Activated CD8-positive, alpha-beta T cell treated with anti-CD3 and anti-CD28 coated beads, Interleukin-2, amount 10 ng/mL, durations not matched to agents 7 days and 5 days (primary cell): ENCODE measurements at regions not wholly inside any gene's neighbourhood (a gene's known extent, or its start where the extent isn't known, plus 50 kb on each side); places are given as distances from the start of the nearest gene placed in this dataset.

Experiments used
- ATAC-seq: fragments of 150-1000 bp; cut with Tn5 transposase; one replicate; pipeline ENCODE4 v1.10.0; 2021; ENCODE audit warnings: moderate library complexity
- CTCF ChIA-PET: fragments of 350-600 bp; sonication (Branson Sonifier 250); formaldehyde crosslinking; loops from one replicate; lab custom pipeline; 2021; ENCODE audit warnings: antibody characterized with exemption; lab: Charles Lee
- POLR2A ChIA-PET: fragments of 350-600 bp; sonication (Branson Sonifier 250); formaldehyde crosslinking; loops from one replicate; lab custom pipeline; 2021; ENCODE audit warnings: antibody characterized with exemption; lab: Charles Lee
- DNase-seq: peaks from one replicate; pipeline ENCODE4 v3.0.0-alpha.2; 2020
- H3K27ac Mint-ChIP-seq: one replicate; pipeline ENCODE4 v1.8.0; 2021; ENCODE audit warnings: mild to moderate bottlenecking, mixed read lengths
- H3K27me3 Mint-ChIP-seq: one replicate; pipeline ENCODE4 v1.8.0; 2021; ENCODE audit warnings: low read depth, mixed read lengths
- H3K36me3 Mint-ChIP-seq: one replicate; pipeline ENCODE4 v1.8.0; 2021; ENCODE audit warnings: low read depth, mixed read lengths
- H3K4me1 Mint-ChIP-seq: one replicate; pipeline ENCODE4 v1.8.0; 2021; ENCODE audit warnings: low read depth, mixed read lengths
- H3K4me3 Mint-ChIP-seq: one replicate; pipeline ENCODE4 v1.8.0; 2021; ENCODE audit warnings: mild to moderate bottlenecking, mixed read lengths
- H3K9me3 Mint-ChIP-seq: one replicate; pipeline ENCODE4 v1.8.0; 2022; ENCODE audit warnings: mixed read lengths; ENCODE audit not compliant: insufficient read depth

GRCh38 chr15:57767481-57767880 is 61.0 kb downstream of the POLR2M start:
- ATAC-seq = no peak
- peaks cover 16% of the 10 kb centered on the region for H3K4me1 Mint-ChIP-seq
- POLR2A ChIA-PET = interaction anchor here (1.1 kb wide), 1 partner anchor 10 kb away, joined by 3 read pairs; no protein-coding TSS in a partner anchor
- H3K4me3 Mint-ChIP-seq = no peak overlapping the region
- DNase-seq = no peak
- CTCF ChIA-PET = interaction anchor here (0.6 to 4.4 kb wide), 2 partner anchors 93 to 112 kb away, joined by 3 to 26 read pairs; no protein-coding TSS in a partner anchor
- no peaks in the 10 kb centered on the region for H3K36me3 Mint-ChIP-seq
- H3K27me3 Mint-ChIP-seq = peaks cover 10% of the 10 kb centered on the region
- H3K9me3 Mint-ChIP-seq = no peaks in the 10 kb centered on the region
- H3K27ac Mint-ChIP-seq = no peak overlapping the region

GRCh38 chr15:57769266-57769665 is 62.8 kb downstream of the POLR2M start:
- no peak for DNase-seq
- Mint-ChIP-seq H3K27me3 (peaks cover 4% of the 10 kb centered on the region), H3K4me3 (no peak overlapping the region), H3K9me3 (no peaks in the 10 kb centered on the region), H3K4me1 (peaks cover 20% of the 10 kb centered on the region), H3K36me3 (no peaks in the 10 kb centered on the region), H3K27ac (no peak overlapping the region)
- no peak for ATAC-seq
- CTCF ChIA-PET = interaction anchor here (0.8 to 4.4 kb wide), 4 partner anchors 11 to 91 kb away, joined by 3 to 26 read pairs (median 4); no protein-coding TSS in a partner anchor
- POLR2A ChIA-PET = no interaction called here

GRCh38 chr15:57770495-57770894 is 64.0 kb downstream of the POLR2M start:
- Mint-ChIP-seq H3K27ac (no peak overlapping the region), H3K27me3 (peaks cover 6% of the 10 kb centered on the region), H3K4me1 (peaks cover 20% of the 10 kb centered on the region), H3K36me3 (no peaks in the 10 kb centered on the region), H3K4me3 (no peak overlapping the region), H3K9me3 (no peaks in the 10 kb centered on the region)
- ATAC-seq (no peak), DNase-seq (no peak)
- ChIA-PET POLR2A (no interaction called here), CTCF (interaction anchor here (1.0 to 4.4 kb wide), 2 partner anchors 19 to 90 kb away, joined by 3 to 26 read pairs; no protein-coding TSS in a partner anchor)

- Mint-ChIP-seq H3K9me3 (no peaks in the 10 kb centered on the region), H3K36me3 (no peaks in the 10 kb centered on the region), H3K27me3 (peaks cover 2% of the 10 kb centered on the region), H3K27ac (no peak overlapping the region), H3K4me1 (peaks cover 24% of the 10 kb centered on the region), H3K4me3 (no peak overlapping the region)
- ChIA-PET POLR2A (no interaction called here), CTCF (interaction anchor here (1.5 kb wide), 1 partner anchor 39 kb away, joined by 5 read pairs; no protein-coding TSS in a partner anchor)
- no peak for ATAC-seq
- no peak for DNase-seq
Measured at GRCh38 chr15:57772223-57772957, 65.9 kb downstream of the POLR2M start.

GRCh38 chr15:57773051-57773450 is 66.5 kb downstream of the POLR2M start:
- H3K27me3 Mint-ChIP-seq = peaks cover 2% of the 10 kb centered on the region

GRCh38 chr15:57777003-57777402 is 70.5 kb downstream of the POLR2M start:
- H3K4me1 Mint-ChIP-seq = peaks cover 23% of the 10 kb centered on the region
- DNase-seq (no peak), ATAC-seq (no peak)
- CTCF ChIA-PET = interaction anchor here (1.8 to 2.9 kb wide), 3 partner anchors 15 to 84 kb away, joined by 4 to 18 read pairs (median 10); no protein-coding TSS in a partner anchor
- H3K36me3 Mint-ChIP-seq = no peaks in the 10 kb centered on the region
- H3K27me3 Mint-ChIP-seq = peaks cover 2% of the 10 kb centered on the region
- H3K9me3 Mint-ChIP-seq = no peaks in the 10 kb centered on the region
- POLR2A ChIA-PET = interaction anchor here (0.7 kb wide), 1 partner anchor 9 kb away, joined by 3 read pairs; no protein-coding TSS in a partner anchor
- no peak overlapping the region for H3K4me3 Mint-ChIP-seq
- H3K27ac Mint-ChIP-seq = peak overlapping the region; percentile 35

More at GRCh38 chr15:57773051-57773450, 66.5 kb downstream of the POLR2M start:
- Mint-ChIP-seq H3K4me3 (no peak overlapping the region), H3K4me1 (peaks cover 20% of the 10 kb centered on the region), H3K27ac (no peak overlapping the region), H3K9me3 (no peaks in the 10 kb centered on the region), H3K36me3 (no peaks in the 10 kb centered on the region)
- CTCF ChIA-PET = interaction anchor here (1.5 kb wide), 1 partner anchor 40 kb away, joined by 5 read pairs; no protein-coding TSS in a partner anchor
- POLR2A ChIA-PET = no interaction called here
- DNase-seq (no peak), ATAC-seq (no peak)

GRCh38 chr15:57780471-57780870 is 74.0 kb downstream of the POLR2M start:
- DNase-seq (no peak), ATAC-seq (no peak)
- Mint-ChIP-seq H3K9me3 (no peaks in the 10 kb centered on the region), H3K27me3 (no peaks in the 10 kb centered on the region), H3K27ac (no peak overlapping the region), H3K36me3 (no peaks in the 10 kb centered on the region), H3K4me1 (peaks cover 15% of the 10 kb centered on the region), H3K4me3 (no peak overlapping the region)
- POLR2A ChIA-PET = no interaction called here
- CTCF ChIA-PET = interaction anchor here (0.9 to 1.9 kb wide), 3 partner anchors 12 to 80 kb away, joined by 4 to 9 read pairs (median 4); no protein-coding TSS in a partner anchor

GRCh38 chr15:57782731-57783130 is 76.2 kb downstream of the POLR2M start:
- DNase-seq (no peak), ATAC-seq (no peak)
- Mint-ChIP-seq H3K4me1 (peaks cover 5% of the 10 kb centered on the region), H3K4me3 (no peak overlapping the region), H3K27ac (no peak overlapping the region), H3K27me3 (peaks cover 1% of the 10 kb centered on the region), H3K9me3 (no peaks in the 10 kb centered on the region), H3K36me3 (no peaks in the 10 kb centered on the region)
- POLR2A ChIA-PET = no interaction called here
- CTCF ChIA-PET = no interaction called here

GRCh38 chr15:57784081-57784511 is 77.6 kb downstream of the POLR2M start:
- Mint-ChIP-seq H3K4me1 (peaks cover 1% of the 10 kb centered on the region), H3K9me3 (no peaks in the 10 kb centered on the region), H3K36me3 (no peaks in the 10 kb centered on the region), H3K4me3 (no peak overlapping the region), H3K27ac (no peak overlapping the region), H3K27me3 (peaks cover 6% of the 10 kb centered on the region)
- ChIA-PET CTCF (no interaction called here), POLR2A (no interaction called here)
- DNase-seq = no peak
- ATAC-seq = no peak

GRCh38 chr15:57785039-57785438 is 78.5 kb downstream of the POLR2M start:
- Mint-ChIP-seq H3K4me3 (no peak overlapping the region), H3K36me3 (no peaks in the 10 kb centered on the region), H3K4me1 (peaks cover 1% of the 10 kb centered on the region), H3K27me3 (peaks cover 9% of the 10 kb centered on the region), H3K27ac (no peak overlapping the region), H3K9me3 (no peaks in the 10 kb centered on the region)
- DNase-seq (no peak), ATAC-seq (no peak)
- POLR2A ChIA-PET = no interaction called here
- CTCF ChIA-PET = no interaction called here

- CTCF ChIA-PET = no interaction called here
- Mint-ChIP-seq H3K36me3 (no peaks in the 10 kb centered on the region), H3K4me3 (no peak overlapping the region), H3K4me1 (no peaks in the 10 kb centered on the region), H3K9me3 (no peaks in the 10 kb centered on the region), H3K27me3 (peaks cover 9% of the 10 kb centered on the region), H3K27ac (no peak overlapping the region)
- POLR2A ChIA-PET = no interaction called here
- no peak for ATAC-seq
- DNase-seq = no peak
Measured at GRCh38 chr15:57785959-57786358, 79.4 kb downstream of the POLR2M start.

- ATAC-seq = no peak
- H3K4me3 Mint-ChIP-seq = no peak overlapping the region
- H3K36me3 Mint-ChIP-seq = no peaks in the 10 kb centered on the region
- H3K9me3 Mint-ChIP-seq = no peaks in the 10 kb centered on the region
- no peak overlapping the region for H3K27ac Mint-ChIP-seq
- DNase-seq = no peak
- POLR2A ChIA-PET = no interaction called here
- peaks cover 15% of the 10 kb centered on the region for H3K27me3 Mint-ChIP-seq
- H3K4me1 Mint-ChIP-seq = no peaks in the 10 kb centered on the region
- CTCF ChIA-PET = interaction anchor here (1.1 kb wide), 1 partner anchor 38 kb away, joined by 3 read pairs; no protein-coding TSS in a partner anchor
Measured at GRCh38 chr15:57789225-57789624, 82.7 kb downstream of the POLR2M start.
